Mammary epithelial cell (primary cell): ENCODE measurements at regions not wholly inside any gene's neighbourhood (a gene's known extent, or its start where the extent isn't known, plus 50 kb on each side); places are given as distances from the start of the nearest gene placed in this dataset.

Source experiments
- CTCF ChIP-seq, 2 donors: IDR thresholded peaks in 1 of 2; conservative IDR thresholded peaks in 1 of 2; 2 replicates each; pipeline ENCODE4 v1.5.1; 2011 to 2012; ENCODE audit warnings: inconsistent platforms in 2 of 2, low read length in 2 of 2, mild to moderate bottlenecking in 2 of 2, control low read depth in 1 of 2, low read depth in 1 of 2; ENCODE audit not compliant: insufficient read depth in 1 of 2; ENCODE audit errors: extremely low read depth in 1 of 2
- EZH2 ChIP-seq: IDR thresholded peaks from 2 replicates; pipeline ENCODE4 v1.6.1; 2012; ENCODE audit warnings: low read length, inconsistent platforms, borderline replicate concordance

GRCh38 chr5:74122175-74122574 is 496.2 kb downstream of the ARHGEF28 start:
- TF ChIP-seq CTCF (conservative IDR thresholded peaks at IDR 0.05 in 1 of 2, IDR thresholded peaks at IDR 0.05 in 1 of 2; ENCODE audit: extremely low read depth in 1 of 2, insufficient read depth in 1 of 2, low read depth in 1 of 2, low read length in 2 of 2) (no peak), EZH2 (no peak)
